CD4-positive, alpha-beta T cell (primary cell): ENCODE measurements at regions not wholly inside any gene's neighbourhood (a gene's known extent, or its start where the extent isn't known, plus 50 kb on each side); places are given as distances from the start of the nearest gene placed in this dataset.

Source experiments
- ATAC-seq: fragments of 200-7000 bp; cut with Tn5 transposase; one replicate; pipeline ENCODE4 v1.10.0; 2022; ENCODE audit warnings: mild to moderate bottlenecking; ENCODE audit not compliant: poor library complexity
- CTCF ChIA-PET: fragments of 350-600 bp; sonication (Branson Sonifier 250); formaldehyde crosslinking; loops from one replicate; lab custom pipeline; 2021; ENCODE audit warnings: antibody characterized with exemption, inconsistent platforms; lab: Charles Lee
- POLR2A ChIA-PET: fragments of 350-600 bp; sonication (Branson Sonifier 250); formaldehyde crosslinking; loops from one replicate; lab custom pipeline; 2021; ENCODE audit warnings: antibody characterized with exemption, inconsistent platforms; lab: Charles Lee
- DNase-seq, 14 experiments: peaks; one replicate each; pipeline ENCODE4 v3.0.0-alpha.2; 2013 to 2020; ENCODE audit warnings: mixed read lengths in 2 of 14
- H3K27ac ChIP-seq, 2 donors: one replicate each; pipeline versions ENCODE4 v1.5.1 to v1.7.0; 2013; ENCODE audit warnings: low read length in 2 of 2, low read depth in 1 of 2, mild to moderate bottlenecking in 1 of 2
- H3K27me3 ChIP-seq, 2 experiments: 1 replicate in 1 of 2; 2 replicates in 1 of 2; pipeline versions ENCODE4 v1.6.1 to v1.7.0; 2013; ENCODE audit warnings: low read length in 2 of 2, control low read depth in 1 of 2, mild to moderate bottlenecking in 1 of 2, moderate library complexity in 1 of 2; ENCODE audit not compliant: insufficient read depth in 2 of 2, control insufficient read depth in 1 of 2
- H3K36me3 ChIP-seq: one replicate; pipeline ENCODE4 v1.6.1; 2013; ENCODE audit warnings: low read length, control low read depth; ENCODE audit not compliant: insufficient read depth
- H3K4me1 ChIP-seq: one replicate; pipeline ENCODE4 v1.6.1; 2013; ENCODE audit warnings: low read length, control low read depth; ENCODE audit not compliant: insufficient read depth
- H3K4me3 ChIP-seq: one replicate; pipeline ENCODE4 v1.5.1; 2013; ENCODE audit warnings: mild to moderate bottlenecking, low read length, moderate library complexity
- H3K9me3 ChIP-seq, 2 experiments: 1 replicate in 1 of 2; 2 replicates in 1 of 2; pipeline versions ENCODE4 v1.6.1 to v1.7.0; 2013; ENCODE audit warnings: low read length in 2 of 2, mild to moderate bottlenecking in 2 of 2, control low read depth in 1 of 2, moderate library complexity in 1 of 2; ENCODE audit not compliant: control insufficient read depth in 1 of 2, insufficient read depth in 1 of 2
- H3K27ac Mint-ChIP-seq: one replicate; pipeline ENCODE4 v1.8.0; 2020; ENCODE audit warnings: mixed read lengths
- H3K27me3 Mint-ChIP-seq: one replicate; pipeline ENCODE4 v1.8.0; 2021; ENCODE audit warnings: mixed read lengths
- H3K36me3 Mint-ChIP-seq: one replicate; pipeline ENCODE4 v1.8.0; 2021; ENCODE audit warnings: low read depth, mixed read lengths
- H3K4me1 Mint-ChIP-seq: one replicate; pipeline ENCODE4 v1.8.0; 2021; ENCODE audit warnings: low read depth, mixed read lengths
- H3K4me3 Mint-ChIP-seq: one replicate; pipeline ENCODE4 v1.8.0; 2020; ENCODE audit warnings: mild to moderate bottlenecking, mixed read lengths
- H3K9me3 Mint-ChIP-seq: one replicate; pipeline ENCODE4 v1.8.0; 2020; ENCODE audit warnings: mixed read lengths
- intact Hi-C, 2 experiments: fragments of 100-400 bp; cut with DNase I in 1 of 2; cut with micrococcal nuclease in 1 of 2; formaldehyde crosslinking; loops; one replicate each; pipeline versions ENCODE4 v1.15.1 to v1.9.0; 2023 to 2025; cut with DNase I, micrococcal nuclease
- TF ChIP-seq, protein P1 (sequence below): fragments of 200-600 bp; IDR thresholded peaks from one replicate; pipeline ENCODE4 v1.8.0; 2022; ENCODE audit warnings: antibody characterized with exemption, mild to moderate bottlenecking

DNA sequence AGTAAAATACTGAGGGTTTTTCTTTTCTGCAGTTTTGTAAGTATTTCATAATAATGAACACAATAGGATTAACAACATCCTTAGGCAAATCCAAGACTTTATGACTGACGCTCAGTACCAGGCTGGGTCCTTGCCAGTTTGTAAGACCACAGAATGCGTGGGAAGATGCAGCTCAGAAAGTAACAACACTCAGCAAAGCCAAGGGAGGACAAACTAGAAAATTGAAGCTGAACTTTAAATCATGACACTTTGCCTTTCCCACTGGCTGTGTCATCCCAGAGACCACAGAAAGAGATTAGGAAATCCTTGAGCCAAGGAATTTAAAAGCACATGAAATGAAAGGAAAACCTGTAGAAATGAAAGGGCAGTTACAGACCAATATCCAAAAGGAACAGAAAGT is 426.3 kb upstream of the CHRM3 start:
- ChIA-PET POLR2A (no interaction called here), CTCF (no interaction called here)
- intact Hi-C loops = no loop called here
- Histone ChIP-seq H3K27ac (no peak overlapping the region), H3K4me3 (no peak overlapping the region), H3K9me3 (no peaks in the 10 kb centered on the region), H3K4me1 (no peaks in the 10 kb centered on the region), H3K36me3 (no peaks in the 10 kb centered on the region), H3K27me3 (no peaks in the 10 kb centered on the region)
- Mint-ChIP-seq H3K27ac (no peak overlapping the region), H3K4me1 (no peaks in the 10 kb centered on the region), H3K4me3 (no peak overlapping the region), H3K9me3 (peaks cover 17% of the 10 kb centered on the region), H3K36me3 (no peaks in the 10 kb centered on the region), H3K27me3 (no peaks in the 10 kb centered on the region)
- TF ChIP-seq, protein P1, sequence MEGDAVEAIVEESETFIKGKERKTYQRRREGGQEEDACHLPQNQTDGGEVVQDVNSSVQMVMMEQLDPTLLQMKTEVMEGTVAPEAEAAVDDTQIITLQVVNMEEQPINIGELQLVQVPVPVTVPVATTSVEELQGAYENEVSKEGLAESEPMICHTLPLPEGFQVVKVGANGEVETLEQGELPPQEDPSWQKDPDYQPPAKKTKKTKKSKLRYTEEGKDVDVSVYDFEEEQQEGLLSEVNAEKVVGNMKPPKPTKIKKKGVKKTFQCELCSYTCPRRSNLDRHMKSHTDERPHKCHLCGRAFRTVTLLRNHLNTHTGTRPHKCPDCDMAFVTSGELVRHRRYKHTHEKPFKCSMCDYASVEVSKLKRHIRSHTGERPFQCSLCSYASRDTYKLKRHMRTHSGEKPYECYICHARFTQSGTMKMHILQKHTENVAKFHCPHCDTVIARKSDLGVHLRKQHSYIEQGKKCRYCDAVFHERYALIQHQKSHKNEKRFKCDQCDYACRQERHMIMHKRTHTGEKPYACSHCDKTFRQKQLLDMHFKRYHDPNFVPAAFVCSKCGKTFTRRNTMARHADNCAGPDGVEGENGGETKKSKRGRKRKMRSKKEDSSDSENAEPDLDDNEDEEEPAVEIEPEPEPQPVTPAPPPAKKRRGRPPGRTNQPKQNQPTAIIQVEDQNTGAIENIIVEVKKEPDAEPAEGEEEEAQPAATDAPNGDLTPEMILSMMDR = no peak
- ATAC-seq = no peak
- DNase-seq = no peak

DNA sequence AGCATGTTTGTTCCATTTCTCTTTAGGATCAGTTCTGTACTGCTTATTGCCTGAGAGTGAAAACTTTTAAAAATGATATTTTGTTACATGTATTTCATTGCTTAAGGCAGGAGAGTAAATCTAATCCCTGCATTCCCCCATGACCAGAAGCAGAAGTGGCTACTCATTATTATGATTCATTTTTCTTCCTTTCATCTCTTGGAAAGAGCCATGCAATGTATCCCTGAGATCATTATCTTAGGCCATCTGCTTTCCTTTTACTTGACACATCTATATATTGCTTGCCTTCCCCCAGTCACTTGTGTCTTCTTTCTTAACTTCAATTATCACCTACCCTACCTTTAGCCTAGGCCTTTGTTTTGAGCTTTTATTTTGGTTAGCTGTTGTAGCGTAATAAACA is 430.4 kb upstream of the CHRM3 start:
- Mint-ChIP-seq H3K4me1 (no peaks in the 10 kb centered on the region), H3K27me3 (no peaks in the 10 kb centered on the region), H3K27ac (no peak overlapping the region), H3K9me3 (peaks cover 9% of the 10 kb centered on the region), H3K36me3 (no peaks in the 10 kb centered on the region), H3K4me3 (no peak overlapping the region)
- Histone ChIP-seq H3K36me3 (no peaks in the 10 kb centered on the region), H3K9me3 (peaks cover 0 to 4% of the 10 kb centered on the region in 2 experiments), H3K27ac (no peak overlapping the region), H3K4me3 (no peak overlapping the region), H3K4me1 (no peaks in the 10 kb centered on the region), H3K27me3 (no peaks in the 10 kb centered on the region)
- intact Hi-C loops = no loop called here
- ChIA-PET CTCF (no interaction called here), POLR2A (no interaction called here)
- TF ChIP-seq, protein P1 = no peak
- no peak for ATAC-seq
- DNase-seq = no peak

DNA sequence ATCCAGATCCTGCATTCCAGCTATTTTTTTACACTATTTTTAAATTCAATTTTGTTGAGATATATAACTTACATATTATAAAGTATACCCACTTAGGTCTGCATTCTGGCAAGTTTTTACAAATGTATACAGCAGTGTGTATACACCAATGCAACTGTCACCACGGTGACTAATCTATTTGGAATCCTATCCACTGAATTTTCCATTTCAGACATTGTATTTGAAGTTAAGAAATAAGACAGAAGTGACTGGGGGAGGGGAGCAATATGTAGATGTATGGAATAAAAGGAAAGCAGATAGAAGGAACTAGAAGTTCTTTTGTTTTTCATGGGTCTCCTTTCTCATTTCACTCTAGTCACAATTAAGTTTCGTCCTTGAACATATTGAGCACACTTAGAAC is 431.5 kb upstream of the CHRM3 start:
- no peaks in the 10 kb centered on the region for H3K36me3 ChIP-seq
- H3K27me3 ChIP-seq = no peaks in the 10 kb centered on the region
- no peaks in the 10 kb centered on the region for H3K4me1 ChIP-seq
- no peak overlapping the region for H3K4me3 Mint-ChIP-seq
- DNase-seq = no peak
- no peak overlapping the region for H3K27ac ChIP-seq
- no peak for ATAC-seq
- no peak overlapping the region for H3K27ac Mint-ChIP-seq
- ChIA-PET POLR2A (no interaction called here), CTCF (no interaction called here)
- TF ChIP-seq, protein P1 = no peak
- H3K9me3 Mint-ChIP-seq = peaks cover 6% of the 10 kb centered on the region
- intact Hi-C loops = no loop called here
- H3K36me3 Mint-ChIP-seq = no peaks in the 10 kb centered on the region
- H3K27me3 Mint-ChIP-seq = no peaks in the 10 kb centered on the region
- H3K4me3 ChIP-seq = no peak overlapping the region
- peaks cover 0 to 4% of the 10 kb centered on the region in 2 experiments for H3K9me3 ChIP-seq
- no peaks in the 10 kb centered on the region for H3K4me1 Mint-ChIP-seq
